RWPE1 (cell line): ENCODE measurements at regions not wholly inside any gene's neighbourhood (a gene's known extent, or its start where the extent isn't known, plus 50 kb on each side); places are given as distances from the start of the nearest gene placed in this dataset.

ENCODE experiments used
- CTCF ChIA-PET: fragments of 350-600 bp; sonication (Branson Sonifier 250); formaldehyde crosslinking; extraction: SDS; loops from one replicate; lab custom pipeline; 2021; lab: Yijun Ruan, JAX
- POLR2A ChIA-PET: fragments of 400-600 bp; formaldehyde crosslinking; extraction: SDS; loops from one replicate; lab custom pipeline; 2020; ENCODE audit warnings: antibody characterized with exemption; ENCODE audit not compliant: low non-redundant PET; lab: Yijun Ruan, JAX
- DNase-seq: peaks from one replicate; pipeline ENCODE4 v3.0.0; 2012; ENCODE audit warnings: low spot score
- H3K27ac ChIP-seq: fragments of 450-650 bp; 2 replicates; pipeline ENCODE4 v1.5.1; 2017
- CTCF ChIP-seq: fragments of 450-650 bp; conservative IDR thresholded peaks from 2 replicates; pipeline ENCODE4 v1.5.1; 2017; ENCODE audit warnings: low read depth, mild to moderate bottlenecking

GRCh38 chr5:74471875-74472274 lies 168.7 kb downstream of the ENC1 start:
- no peak overlapping the region for H3K27ac ChIP-seq
- ChIA-PET POLR2A (no interaction called here), CTCF (interaction anchor here (0.6 kb wide), 2 partner anchors 21 to 274 kb away, joined by 3 to 4 read pairs; no protein-coding TSS in a partner anchor)
- DNase-seq = no peak
- no peak for TF ChIP-seq CTCF

- DNase-seq = no peak
- TF ChIP-seq CTCF = no peak
- ChIA-PET CTCF (no interaction called here), POLR2A (no interaction called here)
- H3K27ac ChIP-seq = no peak overlapping the region
Measured at GRCh38 chr5:74469234-74469994, 171.1 kb downstream of the ENC1 start.

GRCh38 chr5:74468421-74468820 lies 172.1 kb downstream of the ENC1 start:
- H3K27ac ChIP-seq = no peak overlapping the region
- DNase-seq = no peak
- POLR2A ChIA-PET = no interaction called here
- CTCF ChIA-PET = interaction anchor here (0.7 kb wide), 1 partner anchor 11 kb away, joined by 8 read pairs; no protein-coding TSS in a partner anchor
- TF ChIP-seq CTCF = no peak

- no peak overlapping the region for H3K27ac ChIP-seq
- ChIA-PET CTCF (no interaction called here), POLR2A (no interaction called here)
- TF ChIP-seq CTCF = no peak
- DNase-seq = no peak
Measured at GRCh38 chr5:74465724-74466123, 174.8 kb downstream of the ENC1 start.

- POLR2A ChIA-PET = interaction anchor here (0.6 kb wide), 1 partner anchor 137 kb away, joined by 7 read pairs; no protein-coding TSS in a partner anchor
- no peak for DNase-seq
- CTCF ChIA-PET = interaction anchor here (0.6 to 1.6 kb wide), 3 partner anchors 8 to 26 kb away, joined by 3 to 4 read pairs (median 3); no protein-coding TSS in a partner anchor
- TF ChIP-seq CTCF = no peak
- H3K27ac ChIP-seq = no peak overlapping the region
Measured at GRCh38 chr5:74464512-74465209, 175.9 kb downstream of the ENC1 start.

GRCh38 chr5:74462356-74462755 lies 178.2 kb downstream of the ENC1 start:
- H3K27ac ChIP-seq = no peak overlapping the region
- POLR2A ChIA-PET = no interaction called here
- CTCF ChIA-PET = no interaction called here
- no peak for DNase-seq
- TF ChIP-seq CTCF = no peak
